Loucy (cell line): ENCODE measurements at regions not wholly inside any gene's neighbourhood (a gene's known extent, or its start where the extent isn't known, plus 50 kb on each side); places are given as distances from the start of the nearest gene placed in this dataset.

Source experiments
- H2AFZ ChIP-seq: fragments of 200-600 bp; sonication (generic); 2 replicates; pipeline ENCODE4 v1.6.0; 2016; ENCODE audit warnings: antibody characterized with exemption, mild to moderate bottlenecking, low read length, moderate library complexity
- H3F3A ChIP-seq: fragments of 200-600 bp; 2 replicates; pipeline ENCODE4 v1.6.0; 2016; ENCODE audit warnings: antibody characterized with exemption, low read depth, mild to moderate bottlenecking
- H3K27me3 ChIP-seq: fragments of 200-600 bp; sonication (generic); 2 replicates; pipeline ENCODE4 v1.6.1; 2014; ENCODE audit warnings: low read length, mild to moderate bottlenecking; ENCODE audit not compliant: insufficient read depth, poor library complexity, severe bottlenecking
- H3K36me3 ChIP-seq: fragments of 200-600 bp; sonication (generic); 2 replicates; pipeline ENCODE4 v1.6.1; 2016; ENCODE audit warnings: low read length; ENCODE audit not compliant: insufficient read depth
- H3K4me1 ChIP-seq: fragments of 200-600 bp; sonication (generic); 2 replicates; pipeline ENCODE4 v1.5.1; 2014; ENCODE audit warnings: low read length, mild to moderate bottlenecking; ENCODE audit not compliant: insufficient read depth, poor library complexity, severe bottlenecking
- H3K4me2 ChIP-seq: fragments of 200-600 bp; sonication (generic); 2 replicates; pipeline ENCODE4 v1.6.0; 2014; ENCODE audit warnings: antibody characterized with exemption, low read length, low read depth, mild to moderate bottlenecking; ENCODE audit not compliant: poor library complexity, severe bottlenecking
- H3K4me3 ChIP-seq: fragments of 200-600 bp; sonication (generic); 2 replicates; pipeline ENCODE4 v1.5.1; 2014; ENCODE audit warnings: low read length, mild to moderate bottlenecking, mixed read lengths; ENCODE audit not compliant: poor library complexity, severe bottlenecking
- H3K79me2 ChIP-seq: fragments of 200-600 bp; sonication (generic); 2 replicates; pipeline ENCODE4 v1.6.1; 2014; ENCODE audit warnings: low read length; ENCODE audit not compliant: insufficient read depth
- H3K9ac ChIP-seq: fragments of 200-600 bp; sonication (generic); 2 replicates; pipeline ENCODE4 v1.6.0; 2014; ENCODE audit warnings: mild to moderate bottlenecking, low read depth, low read length, moderate library complexity; ENCODE audit not compliant: poor library complexity, severe bottlenecking
- H3K9me2 ChIP-seq: fragments of 200-600 bp; sonication (generic); replicated peaks from 2 replicates; pipeline ENCODE4 v1.6.1; 2016; ENCODE audit warnings: low read depth, low read length, mixed read lengths
- H3K9me3 ChIP-seq: fragments of 200-600 bp; sonication (generic); 2 replicates; pipeline ENCODE4 v1.6.1; 2014; ENCODE audit warnings: mild to moderate bottlenecking, antibody characterized with exemption, low read length, low read depth; ENCODE audit not compliant: insufficient read depth
- H4K20me1 ChIP-seq: fragments of 200-600 bp; sonication (generic); 2 replicates; pipeline ENCODE4 v1.6.0; 2014; ENCODE audit warnings: antibody characterized with exemption, low read length, mild to moderate bottlenecking; ENCODE audit not compliant: insufficient read depth, poor library complexity, severe bottlenecking
- EZH2phosphoT487 ChIP-seq: fragments of 200-600 bp; IDR thresholded peaks from 2 replicates; pipeline ENCODE4 v1.6.1; 2018; ENCODE audit warnings: antibody characterized with exemption, mild to moderate bottlenecking, moderate library complexity, borderline replicate concordance
- TF ChIP-seq, protein P1 (sequence below): fragments of 200-600 bp; sonication (generic); conservative IDR thresholded peaks from 2 replicates; pipeline ENCODE4 v1.5.1; 2014; ENCODE audit warnings: mild to moderate bottlenecking, antibody characterized with exemption, low read length

DNA sequence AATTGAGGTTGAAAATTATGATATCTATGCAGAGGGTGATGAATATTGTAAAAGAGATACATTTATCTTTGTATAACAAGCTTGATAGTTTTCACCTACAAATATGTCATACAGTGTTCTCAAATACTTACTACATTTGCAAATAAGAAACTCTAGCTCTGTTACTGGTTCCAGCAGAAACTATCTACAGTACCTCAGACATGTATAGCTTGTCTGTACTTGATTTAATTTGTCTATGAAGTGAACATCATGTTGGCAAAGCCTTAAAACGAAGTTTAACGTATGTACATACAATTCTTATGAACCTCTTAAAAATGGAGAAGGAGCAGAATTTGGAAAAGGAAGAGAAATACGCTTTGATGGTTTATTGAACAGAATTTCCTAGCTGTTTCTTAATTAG lies 201.4 kb upstream of the MARCKS start:
- Histone ChIP-seq H3K79me2 (no peaks in the 10 kb centered on the region), H3K9me2 (no peaks in the 10 kb centered on the region), H3K9ac (no peak overlapping the region), H2AFZ (no peak overlapping the region), H4K20me1 (no peaks in the 10 kb centered on the region), H3K4me1 (no peaks in the 10 kb centered on the region), H3F3A (no peaks in the 10 kb centered on the region), H3K4me2 (no peak overlapping the region), H3K27me3 (no peaks in the 10 kb centered on the region), H3K36me3 (no peaks in the 10 kb centered on the region), H3K9me3 (no peaks in the 10 kb centered on the region), H3K4me3 (no peak overlapping the region)
- TF ChIP-seq, protein P1, sequence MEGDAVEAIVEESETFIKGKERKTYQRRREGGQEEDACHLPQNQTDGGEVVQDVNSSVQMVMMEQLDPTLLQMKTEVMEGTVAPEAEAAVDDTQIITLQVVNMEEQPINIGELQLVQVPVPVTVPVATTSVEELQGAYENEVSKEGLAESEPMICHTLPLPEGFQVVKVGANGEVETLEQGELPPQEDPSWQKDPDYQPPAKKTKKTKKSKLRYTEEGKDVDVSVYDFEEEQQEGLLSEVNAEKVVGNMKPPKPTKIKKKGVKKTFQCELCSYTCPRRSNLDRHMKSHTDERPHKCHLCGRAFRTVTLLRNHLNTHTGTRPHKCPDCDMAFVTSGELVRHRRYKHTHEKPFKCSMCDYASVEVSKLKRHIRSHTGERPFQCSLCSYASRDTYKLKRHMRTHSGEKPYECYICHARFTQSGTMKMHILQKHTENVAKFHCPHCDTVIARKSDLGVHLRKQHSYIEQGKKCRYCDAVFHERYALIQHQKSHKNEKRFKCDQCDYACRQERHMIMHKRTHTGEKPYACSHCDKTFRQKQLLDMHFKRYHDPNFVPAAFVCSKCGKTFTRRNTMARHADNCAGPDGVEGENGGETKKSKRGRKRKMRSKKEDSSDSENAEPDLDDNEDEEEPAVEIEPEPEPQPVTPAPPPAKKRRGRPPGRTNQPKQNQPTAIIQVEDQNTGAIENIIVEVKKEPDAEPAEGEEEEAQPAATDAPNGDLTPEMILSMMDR = no peak
- TF ChIP-seq EZH2phosphoT487 = no peak

DNA sequence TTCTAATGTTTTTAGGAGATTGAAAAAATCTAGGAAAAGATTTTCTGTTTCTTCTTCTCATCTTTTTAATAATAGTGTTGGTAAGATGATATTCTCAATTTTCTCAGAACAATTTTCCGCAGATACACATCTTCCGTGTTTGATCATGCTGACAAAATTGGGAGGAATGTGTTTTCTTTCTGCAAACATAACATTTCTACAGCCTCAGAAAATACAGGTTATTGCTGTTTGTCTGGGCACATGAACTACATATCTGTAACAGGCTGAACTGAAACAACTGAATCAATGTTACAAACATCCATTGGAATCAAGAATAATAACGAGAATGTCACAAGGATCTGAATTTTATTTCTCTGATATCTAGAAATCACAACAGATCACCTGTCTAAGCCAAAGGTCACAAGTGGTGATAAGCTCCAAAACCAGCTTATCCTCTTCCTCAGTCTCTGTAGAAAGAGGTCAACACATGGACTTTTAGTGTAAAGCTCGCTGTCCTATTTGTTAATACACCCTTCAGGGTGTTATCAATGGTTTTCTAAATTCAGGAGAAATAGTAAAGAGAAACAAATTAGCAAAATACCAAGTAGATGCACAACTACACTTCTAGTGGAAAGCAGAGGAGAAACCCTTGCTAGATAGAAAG lies 197.3 kb upstream of the MARCKS start:
- Histone ChIP-seq H3F3A (no peaks in the 10 kb centered on the region), H4K20me1 (no peaks in the 10 kb centered on the region), H3K9ac (no peak overlapping the region), H3K4me2 (no peak overlapping the region), H3K9me2 (no peaks in the 10 kb centered on the region), H3K4me1 (no peaks in the 10 kb centered on the region), H3K4me3 (no peak overlapping the region), H2AFZ (no peak overlapping the region), H3K27me3 (no peaks in the 10 kb centered on the region), H3K36me3 (no peaks in the 10 kb centered on the region), H3K79me2 (no peaks in the 10 kb centered on the region), H3K9me3 (no peaks in the 10 kb centered on the region)
- TF ChIP-seq, protein P1 = no peak
- TF ChIP-seq EZH2phosphoT487 = no peak

DNA sequence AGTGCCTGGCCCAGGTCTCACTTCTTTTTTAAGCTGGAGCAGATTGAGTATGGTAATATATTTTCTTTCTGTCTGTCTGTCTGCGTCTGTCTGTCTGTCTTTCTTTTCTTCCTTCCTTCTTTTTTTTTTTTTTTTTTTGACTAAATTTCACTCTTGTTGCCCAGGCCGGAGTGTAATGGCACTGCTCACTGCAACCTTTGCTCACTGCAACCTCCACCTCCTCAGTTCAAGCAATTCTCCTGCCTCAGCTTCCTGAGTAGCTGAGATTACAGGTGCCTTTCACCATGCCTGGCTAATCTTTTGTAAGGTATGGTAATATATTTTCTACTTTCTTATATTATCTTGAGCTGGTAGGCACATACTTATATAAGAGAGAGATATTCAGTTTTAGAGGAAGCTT lies 196.3 kb upstream of the MARCKS start:
- Histone ChIP-seq H3K9me2 (no peaks in the 10 kb centered on the region), H3K9ac (no peak overlapping the region), H3K4me1 (no peaks in the 10 kb centered on the region), H3F3A (no peaks in the 10 kb centered on the region), H2AFZ (no peak overlapping the region), H4K20me1 (no peaks in the 10 kb centered on the region), H3K4me3 (no peak overlapping the region), H3K36me3 (no peaks in the 10 kb centered on the region), H3K79me2 (no peaks in the 10 kb centered on the region), H3K4me2 (no peak overlapping the region), H3K9me3 (no peaks in the 10 kb centered on the region), H3K27me3 (no peaks in the 10 kb centered on the region)
- TF ChIP-seq, protein P1 = no peak
- no peak for TF ChIP-seq EZH2phosphoT487
